ENCODE measurements at regions not wholly inside any gene's neighbourhood (a gene's known extent, or its start where the extent isn't known, plus 50 kb on each side); places are given as distances from the start of the nearest gene placed in this dataset.

DNA sequence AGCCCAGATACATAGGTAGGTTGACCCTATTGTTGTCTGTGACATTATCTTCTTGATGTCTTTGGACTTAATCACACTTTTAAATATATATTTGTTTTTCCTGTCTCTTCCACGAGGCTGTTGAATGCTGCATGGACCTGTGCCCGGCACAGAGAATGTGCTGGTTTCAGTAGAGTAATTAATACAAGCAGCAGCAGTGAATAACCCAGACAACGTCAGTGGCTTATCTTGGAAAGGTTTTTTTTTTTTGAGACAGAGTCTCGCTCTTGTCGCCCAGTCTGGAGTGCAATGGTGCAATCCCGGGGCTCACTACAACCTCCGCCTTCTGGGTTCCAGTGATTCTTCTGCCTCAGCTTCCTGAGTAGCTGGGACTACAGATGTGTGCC lies 108.2 kb downstream of the CDH26 start:
- TF ChIP-seq, protein P1, sequence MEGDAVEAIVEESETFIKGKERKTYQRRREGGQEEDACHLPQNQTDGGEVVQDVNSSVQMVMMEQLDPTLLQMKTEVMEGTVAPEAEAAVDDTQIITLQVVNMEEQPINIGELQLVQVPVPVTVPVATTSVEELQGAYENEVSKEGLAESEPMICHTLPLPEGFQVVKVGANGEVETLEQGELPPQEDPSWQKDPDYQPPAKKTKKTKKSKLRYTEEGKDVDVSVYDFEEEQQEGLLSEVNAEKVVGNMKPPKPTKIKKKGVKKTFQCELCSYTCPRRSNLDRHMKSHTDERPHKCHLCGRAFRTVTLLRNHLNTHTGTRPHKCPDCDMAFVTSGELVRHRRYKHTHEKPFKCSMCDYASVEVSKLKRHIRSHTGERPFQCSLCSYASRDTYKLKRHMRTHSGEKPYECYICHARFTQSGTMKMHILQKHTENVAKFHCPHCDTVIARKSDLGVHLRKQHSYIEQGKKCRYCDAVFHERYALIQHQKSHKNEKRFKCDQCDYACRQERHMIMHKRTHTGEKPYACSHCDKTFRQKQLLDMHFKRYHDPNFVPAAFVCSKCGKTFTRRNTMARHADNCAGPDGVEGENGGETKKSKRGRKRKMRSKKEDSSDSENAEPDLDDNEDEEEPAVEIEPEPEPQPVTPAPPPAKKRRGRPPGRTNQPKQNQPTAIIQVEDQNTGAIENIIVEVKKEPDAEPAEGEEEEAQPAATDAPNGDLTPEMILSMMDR (IDR thresholded peaks at IDR 0.05; ENCODE audit: insufficient read depth, low read depth, low read length), result no peak
- TF ChIP-seq EZH2 (IDR thresholded peaks at IDR 0.05; ENCODE audit: insufficient read depth, low read length), result no peak

All from astrocyte (in vitro differentiated cells and primary cell).